ENCODE measurements at regions not wholly inside any gene's neighbourhood (a gene's known extent, or its start where the extent isn't known, plus 50 kb on each side); places are given as distances from the start of the nearest gene placed in this dataset.

DNA sequence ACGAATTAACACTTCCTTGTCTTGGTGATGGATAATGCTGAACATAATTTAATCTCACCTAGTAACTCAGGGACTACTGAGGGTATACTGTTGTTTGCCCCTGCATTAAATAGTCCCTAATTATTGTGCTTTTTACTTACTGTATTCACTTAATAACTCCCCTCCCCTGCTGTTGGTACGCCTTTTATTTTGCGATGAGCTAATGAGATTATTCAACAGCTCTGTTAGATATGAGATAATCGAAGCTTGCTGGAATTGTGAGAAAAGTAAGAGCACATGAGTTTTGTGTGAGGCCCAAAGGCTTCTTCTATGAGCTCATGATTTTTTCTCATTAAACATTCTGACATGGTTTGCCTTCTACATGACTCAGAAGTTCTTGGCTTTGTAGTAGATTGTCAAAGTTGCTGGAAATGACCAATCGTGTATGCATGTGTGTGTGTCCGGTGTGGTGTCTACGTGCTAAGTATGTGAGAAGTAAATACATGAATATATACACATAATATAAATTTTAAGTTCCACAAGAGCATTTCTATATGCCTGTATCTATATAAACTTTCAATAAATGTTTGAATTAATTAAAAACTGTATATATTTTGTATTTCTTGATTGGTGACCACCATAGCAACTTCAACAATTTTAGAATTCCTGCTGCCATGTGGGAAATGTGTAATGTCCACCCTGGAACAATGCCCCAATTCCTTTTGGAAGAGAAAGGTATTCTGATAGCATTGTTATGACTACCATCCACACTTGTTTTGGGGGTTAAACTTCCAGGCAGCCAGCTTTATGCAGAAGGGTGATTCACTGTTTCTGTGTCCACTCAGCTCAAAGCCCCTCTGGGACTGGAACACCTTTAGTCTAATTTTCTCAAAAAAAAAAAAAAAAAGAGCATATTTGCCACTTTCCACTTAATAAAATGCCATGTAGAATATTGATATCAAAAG is 106.2 kb downstream of the SAMD9 start:
- Histone ChIP-seq H3K27me3 (no peaks in the 10 kb centered on the region), H3K4me3 (no peak overlapping the region), H3K9me3 (no peaks in the 10 kb centered on the region), H3K36me3 (no peaks in the 10 kb centered on the region), H3K4me1 (peaks cover 0 to 24% (median 6%) of the 10 kb centered on the region in 4 donors), H3K27ac (no peak overlapping the region)
- no peak for DNase-seq (ENCODE audit: low spot score in 2 of 2)
- TF ChIP-seq EP300 (IDR thresholded peaks at IDR 0.05) (no peak), POLR2A (IDR thresholded peaks at IDR 0.05) (no peak)
- TF ChIP-seq, protein P1, sequence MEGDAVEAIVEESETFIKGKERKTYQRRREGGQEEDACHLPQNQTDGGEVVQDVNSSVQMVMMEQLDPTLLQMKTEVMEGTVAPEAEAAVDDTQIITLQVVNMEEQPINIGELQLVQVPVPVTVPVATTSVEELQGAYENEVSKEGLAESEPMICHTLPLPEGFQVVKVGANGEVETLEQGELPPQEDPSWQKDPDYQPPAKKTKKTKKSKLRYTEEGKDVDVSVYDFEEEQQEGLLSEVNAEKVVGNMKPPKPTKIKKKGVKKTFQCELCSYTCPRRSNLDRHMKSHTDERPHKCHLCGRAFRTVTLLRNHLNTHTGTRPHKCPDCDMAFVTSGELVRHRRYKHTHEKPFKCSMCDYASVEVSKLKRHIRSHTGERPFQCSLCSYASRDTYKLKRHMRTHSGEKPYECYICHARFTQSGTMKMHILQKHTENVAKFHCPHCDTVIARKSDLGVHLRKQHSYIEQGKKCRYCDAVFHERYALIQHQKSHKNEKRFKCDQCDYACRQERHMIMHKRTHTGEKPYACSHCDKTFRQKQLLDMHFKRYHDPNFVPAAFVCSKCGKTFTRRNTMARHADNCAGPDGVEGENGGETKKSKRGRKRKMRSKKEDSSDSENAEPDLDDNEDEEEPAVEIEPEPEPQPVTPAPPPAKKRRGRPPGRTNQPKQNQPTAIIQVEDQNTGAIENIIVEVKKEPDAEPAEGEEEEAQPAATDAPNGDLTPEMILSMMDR (IDR thresholded peaks at IDR 0.05) = no peak
- 71 to 82% methylated on average over 7 of the region's 7 CpGs for WGBS, 2 donors

DNA sequence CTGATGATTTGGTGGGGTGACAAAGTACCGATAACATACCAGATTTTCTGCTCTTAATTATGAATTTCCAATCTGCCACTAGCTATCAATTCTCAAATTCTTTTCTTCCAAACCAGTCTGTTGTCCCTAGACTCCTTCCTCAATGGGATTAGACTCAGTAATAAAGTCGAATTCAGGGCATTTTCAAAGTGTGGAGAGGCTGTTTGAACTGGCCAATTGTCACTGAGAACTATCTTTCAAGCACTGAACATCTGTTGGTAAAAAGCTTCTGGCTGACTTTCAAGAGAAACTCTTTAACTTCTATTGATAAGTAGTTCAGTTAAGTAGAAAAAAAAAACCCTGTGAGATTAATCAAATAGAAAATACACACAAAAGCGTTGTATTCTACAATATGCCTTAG is 108.9 kb downstream of the SAMD9 start:
- no peak for DNase-seq (ENCODE audit: low spot score in 2 of 2)
- TF ChIP-seq, protein P1 (IDR thresholded peaks at IDR 0.05) = no peak
- no peak for TF ChIP-seq EP300 (IDR thresholded peaks at IDR 0.05)
- TF ChIP-seq POLR2A (IDR thresholded peaks at IDR 0.05) = no peak
- no peaks in the 10 kb centered on the region for H3K36me3 ChIP-seq
- H3K27me3 ChIP-seq = no peaks in the 10 kb centered on the region
- no peak overlapping the region for H3K27ac ChIP-seq
- WGBS, 2 donors = 40 to 48% methylated on average over 3 of the region's 3 CpGs
- no peaks in the 10 kb centered on the region for H3K9me3 ChIP-seq
- H3K4me1 ChIP-seq = no peaks in the 10 kb centered on the region
- H3K4me3 ChIP-seq = no peak overlapping the region

DNA sequence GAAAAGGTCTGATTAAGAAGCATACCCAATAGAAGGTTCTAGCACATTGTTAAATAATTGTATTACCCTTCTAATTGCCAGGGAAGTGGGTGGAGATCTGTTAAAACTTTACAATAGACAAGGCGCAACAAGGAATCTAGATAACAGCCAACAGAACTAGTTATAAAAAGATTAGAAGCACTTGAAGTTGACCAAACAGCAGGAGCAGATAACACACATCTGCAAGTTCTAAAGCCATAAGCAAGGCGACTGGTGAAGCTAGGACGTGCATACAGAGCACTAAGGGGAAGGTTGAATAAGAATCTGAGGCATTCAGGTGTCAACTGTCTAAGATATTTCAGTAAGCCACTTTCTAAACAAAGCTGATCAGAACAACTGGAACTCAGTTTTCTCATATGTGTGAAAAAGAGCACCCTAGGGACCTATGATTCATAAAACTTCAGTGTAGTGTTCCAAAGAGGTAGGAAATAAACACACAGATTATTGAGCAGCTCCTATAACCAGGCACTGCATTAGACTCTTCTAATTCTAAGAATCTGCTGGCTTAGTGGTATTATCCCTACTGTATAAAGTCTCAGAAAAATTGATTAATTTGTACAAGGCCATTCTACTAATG is 111.2 kb downstream of the SAMD9 start:
- H3K4me3 ChIP-seq = no peak overlapping the region
- no peak for DNase-seq (ENCODE audit: low spot score in 2 of 2)
- H3K9me3 ChIP-seq = no peaks in the 10 kb centered on the region
- 80 to 83% methylated on average over 3 of the region's 3 CpGs for WGBS, 2 donors
- H3K4me1 ChIP-seq = no peaks in the 10 kb centered on the region
- no peaks in the 10 kb centered on the region for H3K27me3 ChIP-seq
- no peaks in the 10 kb centered on the region for H3K36me3 ChIP-seq
- no peak overlapping the region for H3K27ac ChIP-seq
- no peak for TF ChIP-seq EP300 (IDR thresholded peaks at IDR 0.05)
- TF ChIP-seq, protein P1 (IDR thresholded peaks at IDR 0.05) = no peak
- TF ChIP-seq POLR2A (IDR thresholded peaks at IDR 0.05) = no peak

DNA sequence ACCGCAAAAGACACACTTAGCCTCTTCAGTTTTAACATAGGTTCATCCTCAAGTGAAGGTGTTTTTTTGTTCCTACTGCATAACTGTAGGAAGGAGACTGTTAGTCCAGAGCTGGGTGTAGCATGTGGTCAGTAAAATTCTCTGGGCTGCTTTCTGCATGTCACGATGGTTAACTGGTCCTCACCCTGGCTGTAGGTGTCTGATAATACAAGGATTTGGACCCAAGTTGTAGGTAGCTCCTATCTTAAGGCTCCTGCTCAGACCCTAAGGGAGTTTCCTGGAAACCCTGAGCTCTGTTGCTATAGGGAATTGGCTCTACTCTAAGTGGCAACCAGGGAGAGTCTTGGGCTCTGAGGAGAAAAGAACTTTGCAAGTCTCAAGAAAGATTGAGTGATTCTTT is 112.9 kb downstream of the SAMD9 start:
- DNase-seq (ENCODE audit: low spot score in 2 of 2) = no peak
- no peak for TF ChIP-seq POLR2A (IDR thresholded peaks at IDR 0.05)
- no peak overlapping the region for H3K4me3 ChIP-seq
- H3K27me3 ChIP-seq = no peaks in the 10 kb centered on the region
- no peaks in the 10 kb centered on the region for H3K36me3 ChIP-seq
- no peaks in the 10 kb centered on the region for H3K9me3 ChIP-seq
- 91 to 100% methylated on average over 2 of the region's 2 CpGs for WGBS, 2 donors
- no peaks in the 10 kb centered on the region for H3K4me1 ChIP-seq
- H3K27ac ChIP-seq = no peak overlapping the region

GRCh38 chr7:92997719-92998118 is 120.1 kb downstream of the SAMD9 start:
- Histone ChIP-seq H3K27ac (no peak overlapping the region), H3K27me3 (no peaks in the 10 kb centered on the region), H3K4me3 (no peak overlapping the region), H3K9me3 (no peaks in the 10 kb centered on the region), H3K36me3 (no peaks in the 10 kb centered on the region), H3K4me1 (no peaks in the 10 kb centered on the region)
- TF ChIP-seq POLR2A (IDR thresholded peaks at IDR 0.05) (no peak), EP300 (IDR thresholded peaks at IDR 0.05) (no peak)
- TF ChIP-seq, protein P1 (IDR thresholded peaks at IDR 0.05) = no peak
- no peak for DNase-seq (ENCODE audit: low spot score in 2 of 2)
